ENCODE measurements at regions not wholly inside any gene's neighbourhood (a gene's known extent, or its start where the extent isn't known, plus 50 kb on each side); places are given as distances from the start of the nearest gene placed in this dataset.

DNA sequence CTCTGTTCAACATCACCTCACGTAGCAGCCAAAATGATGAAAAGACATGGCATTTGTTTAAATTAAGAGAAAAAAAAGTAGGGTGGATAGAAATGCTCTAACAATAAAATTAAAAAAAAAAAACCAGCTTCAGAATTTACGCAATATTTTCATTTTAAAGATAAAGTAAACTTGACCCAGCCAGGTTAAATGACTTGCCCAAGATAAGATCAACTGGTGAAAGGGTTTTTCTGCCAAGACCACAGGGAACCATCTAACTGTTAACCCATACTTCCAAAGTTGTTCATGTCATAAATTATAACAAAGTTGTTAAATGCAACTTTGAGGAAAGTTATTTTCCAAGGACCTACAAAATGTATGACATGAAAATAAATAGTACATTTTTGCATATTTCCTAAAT, 129.6 kb upstream of the SOX5 start:
- Mint-ChIP-seq H3K4me3 (no peak overlapping the region), H3K36me3 (no peaks in the 10 kb centered on the region), H3K27ac (no peak overlapping the region), H3K4me1 (no peaks in the 10 kb centered on the region), H3K9me3 (peaks cover 3 to 9% of the 10 kb centered on the region in 2 donors), H3K27me3 (ENCODE audit: low read depth in 2 of 2) (no peaks in the 10 kb centered on the region)
- TF ChIP-seq, protein P1, sequence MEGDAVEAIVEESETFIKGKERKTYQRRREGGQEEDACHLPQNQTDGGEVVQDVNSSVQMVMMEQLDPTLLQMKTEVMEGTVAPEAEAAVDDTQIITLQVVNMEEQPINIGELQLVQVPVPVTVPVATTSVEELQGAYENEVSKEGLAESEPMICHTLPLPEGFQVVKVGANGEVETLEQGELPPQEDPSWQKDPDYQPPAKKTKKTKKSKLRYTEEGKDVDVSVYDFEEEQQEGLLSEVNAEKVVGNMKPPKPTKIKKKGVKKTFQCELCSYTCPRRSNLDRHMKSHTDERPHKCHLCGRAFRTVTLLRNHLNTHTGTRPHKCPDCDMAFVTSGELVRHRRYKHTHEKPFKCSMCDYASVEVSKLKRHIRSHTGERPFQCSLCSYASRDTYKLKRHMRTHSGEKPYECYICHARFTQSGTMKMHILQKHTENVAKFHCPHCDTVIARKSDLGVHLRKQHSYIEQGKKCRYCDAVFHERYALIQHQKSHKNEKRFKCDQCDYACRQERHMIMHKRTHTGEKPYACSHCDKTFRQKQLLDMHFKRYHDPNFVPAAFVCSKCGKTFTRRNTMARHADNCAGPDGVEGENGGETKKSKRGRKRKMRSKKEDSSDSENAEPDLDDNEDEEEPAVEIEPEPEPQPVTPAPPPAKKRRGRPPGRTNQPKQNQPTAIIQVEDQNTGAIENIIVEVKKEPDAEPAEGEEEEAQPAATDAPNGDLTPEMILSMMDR (IDR thresholded peaks at IDR 0.05), result no peak
- Histone ChIP-seq H3K27me3 (ENCODE audit: control insufficient read depth, insufficient read depth, low read length) (no peaks in the 10 kb centered on the region), H3K4me1 (ENCODE audit: control insufficient read depth, insufficient read depth, low read length) (no peaks in the 10 kb centered on the region), H3K36me3 (ENCODE audit: control insufficient read depth, insufficient read depth, low read length) (no peaks in the 10 kb centered on the region), H3K9me3 (ENCODE audit: control insufficient read depth, insufficient read depth, low read length) (no peaks in the 10 kb centered on the region), H3K4me3 (ENCODE audit: low read length) (no peak overlapping the region), H3K27ac (ENCODE audit: low read length) (no peak overlapping the region)
- WGBS (ENCODE audit: insufficient coverage), result 60% methylated on average over 1 of the region's 2 CpGs
- DNase-seq, result no peak
- intact Hi-C loops (cut with micrococcal nuclease), result no loop called here
- no peak for ATAC-seq

DNA sequence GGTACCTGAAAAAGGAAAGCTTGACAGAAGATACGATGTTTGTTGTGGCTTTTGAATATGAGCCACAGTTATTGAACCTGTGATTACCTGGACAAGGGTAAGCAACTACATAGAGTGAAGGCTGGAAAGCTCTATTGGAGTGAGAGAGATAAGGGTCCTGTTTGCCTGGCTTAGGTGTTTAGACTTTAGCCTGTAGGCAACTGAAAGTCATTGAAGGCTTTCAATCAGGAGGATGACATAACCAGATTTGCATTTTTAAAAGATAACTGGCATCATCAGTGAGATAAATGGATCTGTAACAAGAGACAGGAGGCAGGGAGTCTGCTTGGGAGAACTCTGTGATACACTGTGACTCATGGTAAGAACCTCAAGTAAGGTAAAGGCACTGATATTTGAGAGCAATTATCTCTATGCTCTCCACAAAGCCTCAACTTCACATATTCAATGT, 128.9 kb upstream of the SOX5 start:
- ATAC-seq (no peak), DNase-seq (no peak)
- Mint-ChIP-seq H3K9me3 (peaks cover 3 to 9% of the 10 kb centered on the region in 2 donors), H3K27me3 (ENCODE audit: low read depth in 2 of 2) (no peaks in the 10 kb centered on the region), H3K4me1 (no peaks in the 10 kb centered on the region), H3K4me3 (no peak overlapping the region), H3K27ac (no peak overlapping the region), H3K36me3 (no peaks in the 10 kb centered on the region)
- WGBS (ENCODE audit: insufficient coverage), result 36% methylated on average over 1 of the region's 1 CpG
- TF ChIP-seq, protein P1 (IDR thresholded peaks at IDR 0.05), result no peak
- no peaks in the 10 kb centered on the region for H3K9me3 ChIP-seq (ENCODE audit: control insufficient read depth, insufficient read depth, low read length)
- intact Hi-C loops (cut with micrococcal nuclease), result no loop called here
- H3K4me1 ChIP-seq (ENCODE audit: control insufficient read depth, insufficient read depth, low read length), result no peaks in the 10 kb centered on the region
- H3K27ac ChIP-seq (ENCODE audit: low read length), result no peak overlapping the region
- H3K27me3 ChIP-seq (ENCODE audit: control insufficient read depth, insufficient read depth, low read length), result no peaks in the 10 kb centered on the region
- H3K4me3 ChIP-seq (ENCODE audit: low read length), result no peak overlapping the region
- H3K36me3 ChIP-seq (ENCODE audit: control insufficient read depth, insufficient read depth, low read length), result no peaks in the 10 kb centered on the region

DNA sequence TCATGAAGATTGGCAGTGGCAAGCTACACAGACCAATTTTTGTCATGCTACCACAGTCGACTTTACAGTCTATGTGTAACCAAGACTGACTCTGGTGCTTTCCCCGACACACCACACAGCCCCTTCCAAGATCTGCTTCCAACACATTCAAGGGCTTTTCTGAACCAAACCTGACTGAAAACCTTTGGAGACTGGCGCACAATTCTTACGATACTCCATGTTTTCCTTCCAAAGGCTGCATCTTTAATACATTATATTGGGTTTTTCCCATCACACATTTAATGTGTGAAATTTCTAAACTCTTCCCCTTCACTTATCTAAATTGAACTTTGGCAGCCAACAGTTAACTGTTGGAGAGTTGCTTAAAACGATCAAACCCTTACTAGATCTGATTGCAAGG, 127.7 kb upstream of the SOX5 start:
- no peak overlapping the region for H3K27ac Mint-ChIP-seq
- no peaks in the 10 kb centered on the region for H3K4me1 Mint-ChIP-seq
- WGBS (ENCODE audit: insufficient coverage), result 85% methylated on average over 5 of the region's 5 CpGs
- H3K9me3 Mint-ChIP-seq, result peaks cover 3 to 9% of the 10 kb centered on the region in 2 donors
- Histone ChIP-seq H3K4me1 (ENCODE audit: control insufficient read depth, insufficient read depth, low read length) (no peaks in the 10 kb centered on the region), H3K36me3 (ENCODE audit: control insufficient read depth, insufficient read depth, low read length) (no peaks in the 10 kb centered on the region), H3K27me3 (ENCODE audit: control insufficient read depth, insufficient read depth, low read length) (no peaks in the 10 kb centered on the region), H3K4me3 (ENCODE audit: low read length) (no peak overlapping the region), H3K27ac (ENCODE audit: low read length) (no peak overlapping the region), H3K9me3 (ENCODE audit: control insufficient read depth, insufficient read depth, low read length) (no peaks in the 10 kb centered on the region)
- H3K4me3 Mint-ChIP-seq, result no peak overlapping the region
- no peak for DNase-seq
- TF ChIP-seq, protein P1 (IDR thresholded peaks at IDR 0.05), result no peak
- intact Hi-C loops (cut with micrococcal nuclease), result no loop called here
- H3K27me3 Mint-ChIP-seq (ENCODE audit: low read depth in 2 of 2), result no peaks in the 10 kb centered on the region
- no peaks in the 10 kb centered on the region for H3K36me3 Mint-ChIP-seq
- ATAC-seq, result no peak

DNA sequence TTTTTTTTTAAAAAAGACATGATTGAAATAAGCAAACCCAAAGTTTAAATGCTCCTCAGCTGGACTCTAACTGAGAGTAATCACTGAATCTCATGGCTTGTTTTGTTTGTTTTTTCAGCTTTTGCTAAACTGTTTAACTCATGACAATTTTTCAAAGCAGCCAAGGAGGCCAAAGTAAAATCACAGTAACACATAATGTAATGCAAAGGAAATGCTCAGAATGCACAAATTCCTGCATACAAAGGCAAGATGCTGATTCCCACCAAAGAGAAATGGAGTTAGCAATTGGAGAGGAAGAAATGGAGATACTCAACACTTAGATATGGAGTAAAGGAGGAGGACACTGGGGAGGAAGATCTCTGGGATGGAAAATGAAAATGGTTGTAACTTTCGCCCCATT, 126.2 kb upstream of the SOX5 start:
- Histone ChIP-seq H3K27me3 (ENCODE audit: control insufficient read depth, insufficient read depth, low read length) (no peaks in the 10 kb centered on the region), H3K4me1 (ENCODE audit: control insufficient read depth, insufficient read depth, low read length) (no peaks in the 10 kb centered on the region), H3K36me3 (ENCODE audit: control insufficient read depth, insufficient read depth, low read length) (no peaks in the 10 kb centered on the region), H3K27ac (ENCODE audit: low read length) (no peak overlapping the region), H3K9me3 (ENCODE audit: control insufficient read depth, insufficient read depth, low read length) (no peaks in the 10 kb centered on the region), H3K4me3 (ENCODE audit: low read length) (no peak overlapping the region)
- no peaks in the 10 kb centered on the region for H3K36me3 Mint-ChIP-seq
- H3K27ac Mint-ChIP-seq, result no peak overlapping the region
- ATAC-seq, result no peak
- intact Hi-C loops (cut with micrococcal nuclease), result no loop called here
- no peak overlapping the region for H3K4me3 Mint-ChIP-seq
- no peaks in the 10 kb centered on the region for H3K27me3 Mint-ChIP-seq (ENCODE audit: low read depth in 2 of 2)
- DNase-seq, result no peak
- WGBS (ENCODE audit: insufficient coverage), result 86% methylated on average over 1 of the region's 1 CpG
- H3K4me1 Mint-ChIP-seq, result no peaks in the 10 kb centered on the region
- H3K9me3 Mint-ChIP-seq, result peaks cover 3 to 9% of the 10 kb centered on the region in 2 donors
- TF ChIP-seq, protein P1 (IDR thresholded peaks at IDR 0.05), result no peak
